Hepatocyte (in vitro differentiated cells): ENCODE measurements at regions not wholly inside any gene's neighbourhood (a gene's known extent, or its start where the extent isn't known, plus 50 kb on each side); places are given as distances from the start of the nearest gene placed in this dataset.
"Not testable (repeated sequence)": the region's sequence is repeated elsewhere in the genome, so short reads cannot be mapped to it uniquely, and the experiment has no call there.

Experiments
- DNase-seq: peaks from one replicate; pipeline ENCODE4 v3.0.0-alpha.2; 2016; ENCODE audit warnings: low spot score
- H2AFZ ChIP-seq: fragments of 200-600 bp; sonication (generic); 2 replicates; pipeline ENCODE4 v1.6.0; 2016; ENCODE audit warnings: antibody characterized with exemption, mild to moderate bottlenecking
- H3K27ac ChIP-seq: fragments of 200-600 bp; sonication (generic); 2 replicates; pipeline ENCODE4 v1.5.1; 2016; ENCODE audit warnings: mild to moderate bottlenecking
- H3K27me3 ChIP-seq: fragments of 200-600 bp; sonication (generic); 2 replicates; pipeline ENCODE4 v1.6.1; 2016
- H3K36me3 ChIP-seq: fragments of 200-600 bp; sonication (generic); replicated peaks from 2 replicates; pipeline ENCODE4 v1.5.1; 2016; ENCODE audit warnings: low read depth; ENCODE audit not compliant: insufficient read depth
- H3K4me1 ChIP-seq: fragments of 200-600 bp; sonication (generic); 2 replicates; pipeline ENCODE4 v1.5.1; 2016; ENCODE audit warnings: mild to moderate bottlenecking, moderate library complexity; ENCODE audit not compliant: insufficient read depth
- H3K4me2 ChIP-seq: fragments of 200-600 bp; sonication (generic); 2 replicates; pipeline ENCODE4 v1.6.0; 2016
- H3K4me3 ChIP-seq: fragments of 200-600 bp; sonication (generic); 2 replicates; pipeline ENCODE4 v1.5.1; 2016; ENCODE audit warnings: mild to moderate bottlenecking
- H3K79me2 ChIP-seq: fragments of 200-600 bp; sonication (generic); 2 replicates; pipeline ENCODE4 v1.6.0; 2017; ENCODE audit warnings: mild to moderate bottlenecking
- H3K9me2 ChIP-seq: fragments of 200-600 bp; sonication (generic); replicated peaks from 2 replicates; pipeline ENCODE4 v1.6.0; 2017; ENCODE audit warnings: mild to moderate bottlenecking; ENCODE audit not compliant: insufficient read depth
- H3K9me3 ChIP-seq: fragments of 200-600 bp; sonication (generic); 2 replicates; pipeline ENCODE4 v1.5.1; 2016; ENCODE audit warnings: low read depth, mild to moderate bottlenecking
- H4K20me1 ChIP-seq: fragments of 200-600 bp; sonication (generic); 2 replicates; pipeline ENCODE4 v1.6.0; 2016; ENCODE audit warnings: mild to moderate bottlenecking; ENCODE audit not compliant: insufficient read depth, poor library complexity, severe bottlenecking
- CTCF ChIP-seq: fragments of 200-600 bp; sonication (generic); IDR thresholded peaks from 2 replicates; pipeline ENCODE4 v1.5.1; 2016; ENCODE audit warnings: antibody characterized with exemption, mild to moderate bottlenecking; ENCODE audit not compliant: poor library complexity
- EZH2 ChIP-seq: fragments of 200-600 bp; sonication (generic); IDR thresholded peaks from 2 replicates; pipeline ENCODE4 v1.6.1; 2016; ENCODE audit warnings: antibody characterized with exemption, mild to moderate bottlenecking, borderline replicate concordance
- EZH2phosphoT487 ChIP-seq: fragments of 200-600 bp; sonication (generic); IDR thresholded peaks from one replicate; pipeline ENCODE4 v1.6.1; 2018; ENCODE audit warnings: antibody characterized with exemption, mild to moderate bottlenecking, low read depth, moderate library complexity; ENCODE audit not compliant: unreplicated experiment, severe bottlenecking
- WGBS: methylation state at CpG from one replicate; pipeline ENCODE4 v1.1.6; 2016; ENCODE audit warnings: low lambda C conversion rate; ENCODE audit errors: missing lambda C conversion rate; 5-methylcytosine and 5-hydroxymethylcytosine counted together

- Histone ChIP-seq H3K27me3 (no peaks in the 10 kb centered on the region), H3K9me2 (no peaks in the 10 kb centered on the region), H3K36me3 (no peaks in the 10 kb centered on the region), H3K4me3 (no peak overlapping the region), H3K4me2 (no peak overlapping the region), H3K79me2 (no peaks in the 10 kb centered on the region), H3K4me1 (no peaks in the 10 kb centered on the region), H2AFZ (no peak overlapping the region), H3K27ac (no peak overlapping the region), H4K20me1 (no peaks in the 10 kb centered on the region), H3K9me3 (no peaks in the 10 kb centered on the region)
- 50% methylated on average over 5 of the region's 5 CpGs for WGBS
- TF ChIP-seq CTCF, result no peak
- DNase-seq, result no peak
These were observed 502.2 kb upstream of the SOX11 start for GRCh38 chr2:5190023-5190422.

GRCh38 chr2:5195636-5196035 lies 496.5 kb upstream of the SOX11 start:
- H3K27ac ChIP-seq, result no peak overlapping the region
- no peaks in the 10 kb centered on the region for H3K36me3 ChIP-seq
- H3K27me3 ChIP-seq, result no peaks in the 10 kb centered on the region
- H3K4me2 ChIP-seq, result no peak overlapping the region
- no peaks in the 10 kb centered on the region for H3K79me2 ChIP-seq
- H3K4me1 ChIP-seq, result no peaks in the 10 kb centered on the region
- H3K9me2 ChIP-seq, result no peaks in the 10 kb centered on the region
- 84% methylated on average over 1 of the region's 1 CpG for whole genome bisulfite sequencing
- no peak for DNase-seq
- no peak for TF ChIP-seq EZH2phosphoT487
- no peak for TF ChIP-seq EZH2
- no peak for TF ChIP-seq CTCF
- H4K20me1 ChIP-seq, result no peaks in the 10 kb centered on the region
- no peak overlapping the region for H2AFZ ChIP-seq
- no peak overlapping the region for H3K4me3 ChIP-seq
- no peaks in the 10 kb centered on the region for H3K9me3 ChIP-seq

- Histone ChIP-seq H3K79me2 (no peaks in the 10 kb centered on the region), H3K9me3 (no peaks in the 10 kb centered on the region), H3K4me3 (no peak overlapping the region), H3K27me3 (no peaks in the 10 kb centered on the region), H2AFZ (no peak overlapping the region), H3K9me2 (no peaks in the 10 kb centered on the region), H3K4me2 (no peak overlapping the region), H3K36me3 (no peaks in the 10 kb centered on the region), H4K20me1 (no peaks in the 10 kb centered on the region), H3K4me1 (no peaks in the 10 kb centered on the region), H3K27ac (no peak overlapping the region)
- no peak for DNase-seq
- 57% methylated on average over 5 of the region's 5 CpGs for WGBS
- no peak for TF ChIP-seq CTCF
- TF ChIP-seq EZH2, result no peak
- no peak for TF ChIP-seq EZH2phosphoT487
These were observed 488.9 kb upstream of the SOX11 start for GRCh38 chr2:5203134-5203755.

GRCh38 chr2:5206742-5207141 lies 485.4 kb upstream of the SOX11 start:
- H3K79me2 ChIP-seq, H3K4me3 ChIP-seq, H3K27me3 ChIP-seq, H3K36me3 ChIP-seq, H3K27ac ChIP-seq, DNase-seq, H4K20me1 ChIP-seq, H3K4me2 ChIP-seq, H2AFZ ChIP-seq, H3K9me2 ChIP-seq, H3K4me1 ChIP-seq, H3K9me3 ChIP-seq: not testable (repeated sequence)
- WGBS, result 82% methylated on average over 2 of the region's 2 CpGs
